OCI-LY1 (cell line): ENCODE measurements at regions not wholly inside any gene's neighbourhood (a gene's known extent, or its start where the extent isn't known, plus 50 kb on each side); places are given as distances from the start of the nearest gene placed in this dataset.

Experiments used
- H2AFZ ChIP-seq: fragments of 200-600 bp; sonication (generic), shearing (Covaris generic); 2 replicates; pipeline ENCODE4 v1.6.0; 2014; ENCODE audit warnings: antibody characterized with exemption, mild to moderate bottlenecking, low read length
- H3F3A ChIP-seq: fragments of 200-600 bp; sonication (generic), shearing (Covaris generic); 2 replicates; pipeline ENCODE4 v1.6.0; 2014; ENCODE audit warnings: mild to moderate bottlenecking, antibody characterized with exemption, low read length, moderate library complexity; ENCODE audit not compliant: insufficient read depth
- H3K27ac ChIP-seq: fragments of 200-600 bp; sonication (generic); 2 replicates; pipeline ENCODE4 v1.5.1; 2014; ENCODE audit warnings: low read length, mixed run types, mild to moderate bottlenecking, low read depth; ENCODE audit not compliant: poor library complexity, severe bottlenecking
- H3K27me3 ChIP-seq: fragments of 200-600 bp; sonication (generic); 2 replicates; pipeline ENCODE4 v1.6.0; 2014; ENCODE audit warnings: antibody characterized with exemption, mild to moderate bottlenecking, low read length, moderate library complexity; ENCODE audit not compliant: insufficient read depth
- H3K36me3 ChIP-seq: fragments of 200-600 bp; sonication (generic); 2 replicates; pipeline ENCODE4 v1.6.1; 2014; ENCODE audit warnings: mild to moderate bottlenecking, antibody characterized with exemption, low read length, moderate library complexity, mixed read lengths; ENCODE audit not compliant: insufficient read depth
- H3K4me1 ChIP-seq: fragments of 200-600 bp; sonication (generic); 2 replicates; pipeline ENCODE4 v1.5.1; 2014; ENCODE audit warnings: mild to moderate bottlenecking, low read length, moderate library complexity; ENCODE audit not compliant: insufficient read depth, severe bottlenecking
- H3K4me2 ChIP-seq: fragments of 200-600 bp; sonication (generic), shearing (Covaris generic); 2 replicates; pipeline ENCODE4 v1.6.1; 2014; ENCODE audit warnings: low read length
- H3K4me3 ChIP-seq: fragments of 200-600 bp; sonication (generic); 2 replicates; pipeline ENCODE4 v1.5.1; 2014; ENCODE audit warnings: low read length, low read depth, mild to moderate bottlenecking, mixed read lengths; ENCODE audit not compliant: poor library complexity, severe bottlenecking
- H3K79me2 ChIP-seq: fragments of 200-600 bp; shearing (Covaris generic); 2 replicates; pipeline ENCODE4 v1.6.1; 2016; ENCODE audit warnings: mixed run types, low read length, mixed read lengths; ENCODE audit not compliant: insufficient read depth
- H3K9ac ChIP-seq: fragments of 200-600 bp; sonication (generic), shearing (Covaris generic); 2 replicates; pipeline ENCODE4 v1.6.1; 2014; ENCODE audit warnings: mild to moderate bottlenecking, low read length, mixed read lengths
- H3K9me2 ChIP-seq: fragments of 200-600 bp; sonication (generic), shearing (Covaris generic); 2 replicates; pipeline ENCODE4 v1.6.1; 2014; ENCODE audit warnings: low read depth, mild to moderate bottlenecking, low read length, mixed read lengths
- H3K9me3 ChIP-seq: fragments of 200-600 bp; shearing (Covaris generic); 2 replicates; pipeline ENCODE4 v1.6.1; 2014; ENCODE audit warnings: low read length, mixed read lengths
- H4K20me1 ChIP-seq: fragments of 200-600 bp; sonication (generic), shearing (Covaris generic); 2 replicates; pipeline ENCODE4 v1.6.0; 2016; ENCODE audit warnings: mild to moderate bottlenecking, low read length; ENCODE audit not compliant: insufficient read depth
- EZH2 ChIP-seq: fragments of 200-600 bp; sonication (generic), shearing (Covaris generic); IDR thresholded peaks from 2 replicates; pipeline ENCODE4 v1.8.0; 2017; ENCODE audit warnings: borderline replicate concordance, mixed run types, mild to moderate bottlenecking, antibody characterized with exemption, low read length, moderate library complexity, mixed read lengths
- TF ChIP-seq, protein P1 (sequence below): fragments of 200-600 bp; sonication (generic), shearing (Covaris generic); IDR thresholded peaks from 2 replicates; pipeline ENCODE4 v1.5.1; 2017; ENCODE audit warnings: mild to moderate bottlenecking, antibody characterized with exemption, low read length, moderate library complexity, mixed read lengths

DNA sequence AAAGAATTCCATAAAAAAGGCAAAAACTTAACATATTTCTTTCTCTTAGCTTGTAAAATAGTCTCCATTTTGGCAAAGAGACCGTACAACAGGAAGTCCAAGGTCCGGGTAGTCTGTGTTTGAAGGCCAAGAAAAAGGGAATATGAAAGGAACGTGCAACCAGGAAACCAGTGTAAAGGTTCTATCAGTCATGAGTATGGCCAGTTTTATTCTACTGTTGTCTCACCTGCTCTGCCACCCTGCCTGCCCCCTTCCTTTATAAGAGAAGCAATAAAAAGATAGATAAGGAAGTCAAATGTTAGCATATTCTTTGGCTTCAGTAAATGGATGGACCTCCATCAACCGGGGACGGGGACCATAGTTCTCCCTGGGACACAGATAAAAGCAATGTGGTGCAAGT is 370.6 kb upstream of the ROBO2 start:
- H4K20me1 ChIP-seq, result no peaks in the 10 kb centered on the region
- H3F3A ChIP-seq, result no peaks in the 10 kb centered on the region
- no peak for TF ChIP-seq EZH2
- TF ChIP-seq, protein P1, sequence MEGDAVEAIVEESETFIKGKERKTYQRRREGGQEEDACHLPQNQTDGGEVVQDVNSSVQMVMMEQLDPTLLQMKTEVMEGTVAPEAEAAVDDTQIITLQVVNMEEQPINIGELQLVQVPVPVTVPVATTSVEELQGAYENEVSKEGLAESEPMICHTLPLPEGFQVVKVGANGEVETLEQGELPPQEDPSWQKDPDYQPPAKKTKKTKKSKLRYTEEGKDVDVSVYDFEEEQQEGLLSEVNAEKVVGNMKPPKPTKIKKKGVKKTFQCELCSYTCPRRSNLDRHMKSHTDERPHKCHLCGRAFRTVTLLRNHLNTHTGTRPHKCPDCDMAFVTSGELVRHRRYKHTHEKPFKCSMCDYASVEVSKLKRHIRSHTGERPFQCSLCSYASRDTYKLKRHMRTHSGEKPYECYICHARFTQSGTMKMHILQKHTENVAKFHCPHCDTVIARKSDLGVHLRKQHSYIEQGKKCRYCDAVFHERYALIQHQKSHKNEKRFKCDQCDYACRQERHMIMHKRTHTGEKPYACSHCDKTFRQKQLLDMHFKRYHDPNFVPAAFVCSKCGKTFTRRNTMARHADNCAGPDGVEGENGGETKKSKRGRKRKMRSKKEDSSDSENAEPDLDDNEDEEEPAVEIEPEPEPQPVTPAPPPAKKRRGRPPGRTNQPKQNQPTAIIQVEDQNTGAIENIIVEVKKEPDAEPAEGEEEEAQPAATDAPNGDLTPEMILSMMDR, result no peak
- no peaks in the 10 kb centered on the region for H3K9me3 ChIP-seq
- H3K9ac ChIP-seq, result no peak overlapping the region
- H3K9me2 ChIP-seq, result no peaks in the 10 kb centered on the region
- H3K4me1 ChIP-seq, result no peaks in the 10 kb centered on the region
- H3K4me3 ChIP-seq, result no peak overlapping the region
- H3K4me2 ChIP-seq, result no peak overlapping the region
- no peaks in the 10 kb centered on the region for H3K79me2 ChIP-seq
- H3K27ac ChIP-seq, result no peak overlapping the region
- no peaks in the 10 kb centered on the region for H3K36me3 ChIP-seq
- H2AFZ ChIP-seq, result no peak overlapping the region
- H3K27me3 ChIP-seq, result no peaks in the 10 kb centered on the region

DNA sequence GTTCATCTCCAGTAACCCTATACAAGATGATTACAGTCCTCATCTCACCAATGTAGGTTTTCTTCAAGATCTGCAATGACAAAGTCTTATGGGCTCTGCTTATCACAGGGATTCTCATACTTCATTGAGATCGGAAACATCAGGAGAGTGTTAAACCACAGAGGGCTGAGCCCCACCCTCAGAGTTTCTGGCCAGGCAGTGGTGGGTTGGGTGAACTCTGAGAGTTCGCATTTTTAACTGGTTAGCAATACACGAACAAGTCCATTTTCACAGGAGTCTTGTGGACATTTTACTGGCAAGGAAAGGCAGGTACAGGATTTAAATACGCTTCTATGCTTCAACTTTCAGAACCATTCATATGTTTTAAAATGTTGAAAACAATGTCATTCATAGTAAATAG is 366.7 kb upstream of the ROBO2 start:
- H3K27ac ChIP-seq, result no peak overlapping the region
- no peak overlapping the region for H2AFZ ChIP-seq
- no peaks in the 10 kb centered on the region for H3K4me1 ChIP-seq
- no peaks in the 10 kb centered on the region for H3K27me3 ChIP-seq
- no peak overlapping the region for H3K9ac ChIP-seq
- H3K9me2 ChIP-seq, result no peaks in the 10 kb centered on the region
- H3K4me2 ChIP-seq, result no peak overlapping the region
- no peaks in the 10 kb centered on the region for H3K9me3 ChIP-seq
- H3K36me3 ChIP-seq, result no peaks in the 10 kb centered on the region
- TF ChIP-seq, protein P1, result no peak
- no peak for TF ChIP-seq EZH2
- no peaks in the 10 kb centered on the region for H3F3A ChIP-seq
- H3K79me2 ChIP-seq, result no peaks in the 10 kb centered on the region
- H4K20me1 ChIP-seq, result no peaks in the 10 kb centered on the region
- H3K4me3 ChIP-seq, result no peak overlapping the region

DNA sequence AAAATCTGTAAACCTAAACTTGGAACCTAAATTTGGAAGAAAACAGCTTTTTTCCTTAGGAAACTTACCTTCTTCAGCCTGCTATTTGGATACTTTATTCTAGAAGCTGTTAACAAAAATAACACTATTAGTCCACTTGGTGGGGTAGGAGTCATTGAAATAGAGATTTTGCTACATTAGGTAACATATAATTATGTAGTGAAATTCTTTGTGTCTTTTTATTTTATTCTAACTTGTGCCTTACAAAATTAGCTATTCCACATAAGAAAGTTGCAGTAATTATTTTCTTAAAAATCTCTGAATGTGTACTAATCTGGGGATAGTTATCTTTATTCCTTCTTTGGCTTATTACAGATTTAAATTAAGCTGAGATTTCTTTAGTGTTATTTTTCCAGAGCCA is 360.4 kb upstream of the ROBO2 start:
- no peak overlapping the region for H3K27ac ChIP-seq
- no peaks in the 10 kb centered on the region for H3K27me3 ChIP-seq
- H3K4me2 ChIP-seq, result no peak overlapping the region
- H4K20me1 ChIP-seq, result no peaks in the 10 kb centered on the region
- no peak overlapping the region for H2AFZ ChIP-seq
- no peaks in the 10 kb centered on the region for H3K9me2 ChIP-seq
- H3K36me3 ChIP-seq, result no peaks in the 10 kb centered on the region
- no peaks in the 10 kb centered on the region for H3K79me2 ChIP-seq
- H3K9ac ChIP-seq, result no peak overlapping the region
- no peaks in the 10 kb centered on the region for H3K9me3 ChIP-seq
- H3F3A ChIP-seq, result no peaks in the 10 kb centered on the region
- H3K4me1 ChIP-seq, result no peaks in the 10 kb centered on the region
- TF ChIP-seq, protein P1, result no peak; the same call in 1 of the 2 replicates
- TF ChIP-seq EZH2, result no peak
- no peak overlapping the region for H3K4me3 ChIP-seq
